HCT116 (cell line): ENCODE measurements at regions not wholly inside any gene's neighbourhood (a gene's known extent, or its start where the extent isn't known, plus 50 kb on each side); places are given as distances from the start of the nearest gene placed in this dataset.

Experiments used
- ATAC-seq: fragments of 200-7000 bp; cut with Tn5 transposase; 2 replicates; pipeline ENCODE4 v1.9.1; 2020; ENCODE audit warnings: mild to moderate bottlenecking, moderate library complexity
- BruUV-seq: library from RNA; stranded (reverse); fragments of 400-500 nt; replicated peaks from 2 replicates; lab custom pipeline; 2021; lab: Mats Ljungman, UMichigan
- CTCF ChIA-PET: fragments of 300-600 bp; sonication (Branson Sonifier 250); formaldehyde crosslinking; loops from one replicate; lab custom pipeline; 2021; ENCODE audit warnings: antibody characterized with exemption; lab: Charles Lee
- POLR2A ChIA-PET: fragments of 300-600, 350-600 bp; sonication (Branson Sonifier 250); formaldehyde crosslinking; loops from one replicate; lab custom pipeline; 2021; ENCODE audit warnings: antibody characterized with exemption; lab: Charles Lee
- RAD21 ChIA-PET, 2 experiments: fragments of 300-600 bp; sonication (Branson Sonifier 250); formaldehyde crosslinking; loops; one replicate each; lab custom pipeline; 2023; ENCODE audit warnings: low total read pairs in 2 of 2; ENCODE audit not compliant: uncharacterized antibody in 2 of 2, unreplicated experiment in 2 of 2, low non-redundant PET in 1 of 2; lab: Charles Lee
- DNase-seq: peaks from one replicate; pipeline ENCODE4 v3.0.0-alpha.2; 2010; ENCODE audit warnings: low read depth, low spot score
- H2AFZ ChIP-seq: fragments of 200-600 bp; shearing (Covaris generic), sonication (generic); 2 replicates; pipeline ENCODE4 v1.6.1; 2017; ENCODE audit warnings: low read depth, mixed run types, mixed read lengths, antibody characterized with exemption, low read length; ENCODE audit not compliant: poor library complexity, severe bottlenecking
- H3K27ac ChIP-seq: 2 replicates; pipeline ENCODE4 v1.5.1; 2012; ENCODE audit warnings: low read depth, low read length
- H3K27me3 ChIP-seq: fragments of 200-600 bp; sonication (generic); 2 replicates; pipeline ENCODE4 v1.6.1; 2016; ENCODE audit warnings: mixed run types, low read length, mixed read lengths; ENCODE audit not compliant: insufficient read depth
- H3K36me3 ChIP-seq, 2 experiments: fragments of 200-500 bp in 1 of 2; fragments of 200-600 bp in 1 of 2; sonication (Bioruptor generic) in 1 of 2; sonication (generic) in 1 of 2; 2 replicates each; pipeline versions ENCODE4 v1.5.1 to v1.6.1; 2014 to 2016; ENCODE audit warnings: low read length in 2 of 2, inconsistent platforms in 1 of 2, mixed read lengths in 1 of 2, mixed run types in 1 of 2; ENCODE audit not compliant: insufficient read depth in 2 of 2, control insufficient read depth in 1 of 2
- H3K4me1 ChIP-seq, 2 experiments: fragments of 200-600 bp in 1 of 2; sonication (generic) in 1 of 2; 2 replicates each; pipeline versions ENCODE4 v1.5.1 to v1.6.1; 2012 to 2017; ENCODE audit warnings: low read length in 2 of 2, inconsistent platforms in 1 of 2, mild to moderate bottlenecking in 1 of 2, mixed read lengths in 1 of 2, mixed run types in 1 of 2, moderate library complexity in 1 of 2; ENCODE audit not compliant: insufficient read depth in 2 of 2, control insufficient read depth in 1 of 2
- H3K4me2 ChIP-seq: fragments of 200-600 bp; sonication (generic); 2 replicates; pipeline ENCODE4 v1.6.1; 2017; ENCODE audit warnings: mixed run types, low read length, mixed read lengths
- H3K4me3 ChIP-seq, 2 experiments: fragments of 200-600 bp in 1 of 2; sonication (generic) in 1 of 2; replicated peaks in 1 of 2; 2 replicates each; pipeline ENCODE4 v1.5.1; 2011 to 2016; ENCODE audit warnings: low read length in 2 of 2, control low read depth in 1 of 2, low read depth in 1 of 2, mild to moderate bottlenecking in 1 of 2, mixed read lengths in 1 of 2, mixed run types in 1 of 2
- H3K79me2 ChIP-seq: fragments of 200-600 bp; sonication (generic); 2 replicates; pipeline ENCODE4 v1.6.1; 2017; ENCODE audit warnings: mild to moderate bottlenecking, mixed run types, low read length, moderate library complexity, mixed read lengths; ENCODE audit not compliant: insufficient read depth
- H3K9ac ChIP-seq: fragments of 200-600 bp; sonication (generic); 2 replicates; pipeline ENCODE4 v1.6.1; 2016; ENCODE audit warnings: low read length, mixed read lengths
- H3K9me2 ChIP-seq: fragments of 200-600 bp; sonication (generic), shearing (Covaris generic); 2 replicates; pipeline ENCODE4 v1.6.1; 2017; ENCODE audit warnings: mixed run types, mild to moderate bottlenecking, moderate library complexity; ENCODE audit not compliant: insufficient read depth
- H3K9me3 ChIP-seq, 2 experiments: fragments of 200-500 bp in 1 of 2; fragments of 200-600 bp in 1 of 2; sonication (Bioruptor generic) in 1 of 2; sonication (generic) in 1 of 2; 2 replicates each; pipeline ENCODE4 v1.6.1; 2014 to 2017; ENCODE audit warnings: low read length in 2 of 2, mixed read lengths in 2 of 2, inconsistent platforms in 1 of 2, low read depth in 1 of 2, mild to moderate bottlenecking in 1 of 2, mixed run types in 1 of 2, moderate library complexity in 1 of 2; ENCODE audit not compliant: control insufficient read depth in 1 of 2, insufficient read depth in 1 of 2
- H4K20me1 ChIP-seq: fragments of 200-600 bp; sonication (generic), shearing (Covaris generic); 2 replicates; pipeline ENCODE4 v1.6.1; 2017; ENCODE audit warnings: mixed run types, mild to moderate bottlenecking, moderate library complexity; ENCODE audit not compliant: insufficient read depth
- CTCF ChIP-seq, 3 experiments: fragments of 200-600 bp in 1 of 3; sonication (generic) in 1 of 3; IDR thresholded peaks in 2 of 3; conservative IDR thresholded peaks in 1 of 3; 2 replicates each; pipeline ENCODE4 v1.5.1; 2012 to 2017; ENCODE audit warnings: low read depth in 2 of 3, low read length in 2 of 3, antibody characterized with exemption in 1 of 3, borderline replicate concordance in 1 of 3, control low read depth in 1 of 3, mild to moderate bottlenecking in 1 of 3, mixed read lengths in 1 of 3, mixed run types in 1 of 3, moderate library complexity in 1 of 3; ENCODE audit not compliant: insufficient read depth in 1 of 3
- EGR1 ChIP-seq: IDR thresholded peaks from 2 replicates; pipeline ENCODE4 v1.6.1; 2012; ENCODE audit warnings: low read depth
- EZH2 ChIP-seq: fragments of 200-600 bp; sonication (generic); IDR thresholded peaks from 2 replicates; pipeline ENCODE4 v1.6.1; 2017; ENCODE audit warnings: antibody characterized with exemption, mixed run types
- EZH2phosphoT487 ChIP-seq: fragments of 200-600 bp; IDR thresholded peaks from 2 replicates; pipeline ENCODE4 v1.6.1; 2018; ENCODE audit warnings: antibody characterized with exemption, borderline replicate concordance
- POLR2A ChIP-seq: IDR thresholded peaks from 2 replicates; pipeline ENCODE4 v1.7.0; 2011; ENCODE audit warnings: borderline replicate concordance; ENCODE audit not compliant: insufficient read depth, insufficient read length; ENCODE audit errors: extremely low read depth
- POLR2AphosphoS5 ChIP-seq: IDR thresholded peaks from 2 replicates; pipeline ENCODE4 v1.6.1; 2011; ENCODE audit warnings: mild to moderate bottlenecking, low read depth, low read length, moderate library complexity
- SP1 ChIP-seq: IDR thresholded peaks from 2 replicates; pipeline ENCODE4 v1.6.1; 2012; ENCODE audit warnings: low read depth
- SRF ChIP-seq: IDR thresholded peaks from 2 replicates; pipeline ENCODE4 v1.6.1; 2012; ENCODE audit warnings: low read depth
- ZBTB33 ChIP-seq: IDR thresholded peaks from 2 replicates; pipeline ENCODE4 v1.6.1; 2011; ENCODE audit warnings: mild to moderate bottlenecking, low read length, moderate library complexity; ENCODE audit not compliant: insufficient replicate concordance; ENCODE audit errors: extremely low read depth
- ZFX ChIP-seq: fragments of 450-650 bp; IDR thresholded peaks from 2 replicates; pipeline ENCODE4 v1.6.1; 2017
- ZNF274 ChIP-seq: fragments of 200-500 bp; sonication (Bioruptor generic); IDR thresholded peaks from 2 replicates; pipeline ENCODE4 v1.6.1; 2014; ENCODE audit warnings: mild to moderate bottlenecking, low read depth, low read length, inconsistent platforms
- intact Hi-C: fragments of 100-400 bp; cut with micrococcal nuclease; formaldehyde crosslinking; loops from 2 replicates; pipeline ENCODE4 v1.10.0; 2022

- Histone ChIP-seq H3K9me2 (no peaks in the 10 kb centered on the region), H3K36me3 (no peaks in the 10 kb centered on the region), H4K20me1 (no peaks in the 10 kb centered on the region), H3K27ac (no peak overlapping the region), H3K4me1 (no peaks in the 10 kb centered on the region), H3K9ac (no peak overlapping the region), H3K27me3 (no peaks in the 10 kb centered on the region), H3K4me2 (no peak overlapping the region), H3K79me2 (no peaks in the 10 kb centered on the region), H3K4me3 (no peak overlapping the region), H2AFZ (no peak overlapping the region), H3K9me3 (no peaks in the 10 kb centered on the region; a peak in 1 of 4 replicates)
- RAD21 ChIA-PET, result no interaction called here
- BruUV-seq, result no TSS peak
- DNase-seq, result no peak
- TF ChIP-seq SP1 (no peak), CTCF (IDR thresholded peaks at IDR 0.05 in 2 of 3, conservative IDR thresholded peaks at IDR 0.05 in 1 of 3; ENCODE audit: borderline replicate concordance in 1 of 3, insufficient read depth in 1 of 3, low read depth in 2 of 3, low read length in 2 of 3) (no peak), EZH2 (no peak), EGR1 (no peak), POLR2AphosphoS5 (no peak), POLR2A (no peak), EZH2phosphoT487 (no peak), ZBTB33 (no peak), ZFX (no peak), SRF (no peak), ZNF274 (no peak)
- intact Hi-C loops, result no loop called here
- CTCF ChIA-PET, result no interaction called here
- POLR2A ChIA-PET, result no interaction called here
- ATAC-seq, result no peak
Measured at GRCh38 chr21:28712411-28712810, 280.3 kb downstream of the LTN1 start.
